SK-N-SH (cell line): ENCODE measurements at regions not wholly inside any gene's neighbourhood (a gene's known extent, or its start where the extent isn't known, plus 50 kb on each side); places are given as distances from the start of the nearest gene placed in this dataset.

Source experiments
- CTCF ChIA-PET: fragments of 300-600, 350-600 bp; formaldehyde crosslinking; extraction: SDS; loops from one replicate; lab custom pipeline; 2021; lab: Yijun Ruan, JAX
- POLR2A ChIA-PET: fragments of 350-600 bp; sonication (Branson Sonifier 250); formaldehyde crosslinking; extraction: SDS; loops from one replicate; lab custom pipeline; 2020; ENCODE audit warnings: antibody characterized with exemption, inconsistent platforms; lab: Yijun Ruan, JAX
- DNase-seq: peaks from one replicate; pipeline ENCODE4 v3.0.0; 2012
- H2AFZ ChIP-seq: fragments of 200-600 bp; sonication (generic); 2 replicates; pipeline ENCODE4 v1.8.1; 2016; ENCODE audit warnings: antibody characterized with exemption, mild to moderate bottlenecking, low read depth
- H3F3A ChIP-seq: fragments of 200-600 bp; sonication (generic); replicated peaks from 2 replicates; pipeline ENCODE3; 2016; ENCODE audit warnings: antibody characterized with exemption, mild to moderate bottlenecking; ENCODE audit not compliant: insufficient read depth
- H3K27ac ChIP-seq, 2 experiments: fragments of 200-500 bp in 1 of 2; fragments of 200-600 bp in 1 of 2; sonication (Bioruptor generic) in 1 of 2; sonication (generic), shearing (Covaris generic) in 1 of 2; 2 replicates each; pipeline versions ENCODE4 v1.5.1 to v1.6.1; 2014 to 2016; ENCODE audit warnings: low read depth in 2 of 2, inconsistent platforms in 1 of 2, low read length in 1 of 2, mild to moderate bottlenecking in 1 of 2, mixed read lengths in 1 of 2
- H3K27me3 ChIP-seq: fragments of 200-600 bp; sonication (generic), shearing (Covaris generic); 2 replicates; pipeline ENCODE4 v1.6.1; 2016; ENCODE audit warnings: mixed run types; ENCODE audit not compliant: insufficient read depth
- H3K36me3 ChIP-seq, 2 experiments: fragments of 200-500 bp in 1 of 2; fragments of 200-600 bp in 1 of 2; sonication (Bioruptor generic) in 1 of 2; sonication (generic) in 1 of 2; replicated peaks in 1 of 2; 2 replicates each; pipeline versions ENCODE3 to v1.5.1; 2014 to 2016; ENCODE audit warnings: low read length in 1 of 2, mild to moderate bottlenecking in 1 of 2; ENCODE audit not compliant: insufficient read depth in 2 of 2, control insufficient read depth in 1 of 2
- H3K4me1 ChIP-seq, 2 experiments: fragments of 200-500 bp in 1 of 2; fragments of 200-600 bp in 1 of 2; sonication (Bioruptor generic) in 1 of 2; sonication (generic), shearing (Covaris generic) in 1 of 2; 2 replicates each; pipeline versions ENCODE4 v1.5.1 to v1.6.1; 2014 to 2016; ENCODE audit warnings: low read depth in 1 of 2, low read length in 1 of 2, mixed run types in 1 of 2; ENCODE audit not compliant: insufficient read depth in 2 of 2, control insufficient read depth in 1 of 2
- H3K4me2 ChIP-seq: fragments of 200-600 bp; sonication (generic), shearing (Covaris generic); 2 replicates; pipeline ENCODE4 v1.6.1; 2017; ENCODE audit warnings: mixed run types
- H3K4me3 ChIP-seq, 2 experiments: fragments of 200-500 bp in 1 of 2; fragments of 200-600 bp in 1 of 2; sonication (Bioruptor generic) in 1 of 2; sonication (generic), shearing (Covaris generic) in 1 of 2; 2 replicates each; pipeline versions ENCODE4 v1.5.1 to v1.8.1; 2014 to 2016; ENCODE audit warnings: low read depth in 2 of 2, inconsistent platforms in 1 of 2, low read length in 1 of 2, mild to moderate bottlenecking in 1 of 2, mixed read lengths in 1 of 2, moderate library complexity in 1 of 2
- H3K79me2 ChIP-seq: fragments of 200-600 bp; sonication (generic); 2 replicates; pipeline ENCODE4 v1.8.1; 2017; ENCODE audit warnings: mild to moderate bottlenecking; ENCODE audit not compliant: insufficient read depth
- H3K9ac ChIP-seq: fragments of 200-600 bp; sonication (generic); 2 replicates; pipeline ENCODE4 v1.6.1; 2017; ENCODE audit warnings: mixed run types
- H3K9me2 ChIP-seq: fragments of 200-600 bp; sonication (generic); 2 replicates; pipeline ENCODE4 v1.6.1; 2017; ENCODE audit warnings: mixed run types
- H3K9me3 ChIP-seq: fragments of 200-600 bp; sonication (generic); 2 replicates; pipeline ENCODE4 v1.6.1; 2017; ENCODE audit warnings: mixed run types, mild to moderate bottlenecking, moderate library complexity
- H4K20me1 ChIP-seq: fragments of 200-600 bp; sonication (generic); 2 replicates; pipeline ENCODE4 v1.6.1; 2017; ENCODE audit warnings: mild to moderate bottlenecking, mixed run types; ENCODE audit not compliant: insufficient read depth
- CHD2 ChIP-seq: fragments of 150-350 bp; IDR thresholded peaks from 2 replicates; pipeline ENCODE4 v1.6.1; 2018; ENCODE audit warnings: low read length; ENCODE audit not compliant: partially characterized antibody
- CTCF ChIP-seq: fragments of 200-600 bp; sonication (generic); IDR thresholded peaks from 2 replicates; pipeline ENCODE4 v1.6.1; 2017; ENCODE audit warnings: antibody characterized with exemption, mild to moderate bottlenecking, moderate library complexity
- ELF1 ChIP-seq: IDR thresholded peaks from 2 replicates; pipeline ENCODE4 v1.4.0; 2012
- FOSL2 ChIP-seq: IDR thresholded peaks from 2 replicates; pipeline ENCODE4 v1.4.0; 2012; ENCODE audit warnings: low read depth, mild to moderate bottlenecking, moderate library complexity, borderline replicate concordance
- FOXJ3 ChIP-seq: sonication (generic); formaldehyde crosslinking; IDR thresholded peaks from 2 replicates; pipeline ENCODE4 v1.5.1; 2020; ENCODE audit warnings: mild to moderate bottlenecking, missing genetic modification reagents
- FOXM1 ChIP-seq: IDR thresholded peaks from 2 replicates; pipeline ENCODE4 v1.4.0; 2012; ENCODE audit warnings: low read depth, mild to moderate bottlenecking
- GABPA ChIP-seq: IDR thresholded peaks from 2 replicates; pipeline ENCODE4 v1.4.0; 2012; ENCODE audit warnings: low read depth, mild to moderate bottlenecking
- GATA2 ChIP-seq: sonication (generic); formaldehyde crosslinking; IDR thresholded peaks from 2 replicates; pipeline ENCODE4 v1.5.0; 2020; ENCODE audit warnings: mild to moderate bottlenecking, missing genetic modification reagents
- IRF3 ChIP-seq: fragments of 150-350 bp; IDR thresholded peaks from 2 replicates; pipeline ENCODE4 v1.6.1; 2016; ENCODE audit warnings: mild to moderate bottlenecking, low read depth, low read length
- MEF2A ChIP-seq: IDR thresholded peaks from 2 replicates; pipeline ENCODE4 v1.4.0; 2012; ENCODE audit warnings: low read depth, borderline replicate concordance
- MXI1 ChIP-seq: IDR thresholded peaks from 2 replicates; pipeline ENCODE4 v1.6.1; 2012; ENCODE audit warnings: mild to moderate bottlenecking, low read depth, low read length, improper control_type of control experiment
- NFIC ChIP-seq: IDR thresholded peaks from 2 replicates; pipeline ENCODE4 v1.4.0; 2012; ENCODE audit warnings: borderline replicate concordance
- NRF1 ChIP-seq: IDR thresholded peaks from 2 replicates; pipeline ENCODE4 v1.6.1; 2012; ENCODE audit warnings: low read depth, mild to moderate bottlenecking, low read length
- PBX3 ChIP-seq: IDR thresholded peaks from 2 replicates; pipeline ENCODE4; 2012
- RCOR1 ChIP-seq: fragments of 150-350 bp; IDR thresholded peaks from 2 replicates; pipeline ENCODE4 v1.6.1; 2017; ENCODE audit warnings: antibody characterized with exemption, low read length
- REST ChIP-seq: IDR thresholded peaks from 2 replicates; pipeline ENCODE4 v1.6.1; 2012; ENCODE audit warnings: mild to moderate bottlenecking, low read depth, low read length, moderate library complexity
- RFX5 ChIP-seq: IDR thresholded peaks from 2 replicates; pipeline ENCODE4 v1.6.1; 2012; ENCODE audit warnings: mild to moderate bottlenecking, improper control_type of control experiment, low read length
- RXRA ChIP-seq: IDR thresholded peaks from 2 replicates; pipeline ENCODE4 v1.4.0; 2012; ENCODE audit warnings: low read depth, mild to moderate bottlenecking, borderline replicate concordance
- SMC3 ChIP-seq: IDR thresholded peaks from 2 replicates; pipeline ENCODE4 v1.6.1; 2012; ENCODE audit warnings: low read depth, low read length, improper control_type of control experiment
- TCF12 ChIP-seq: IDR thresholded peaks from 2 replicates; pipeline ENCODE4 v1.4.0; 2012
- TEAD4 ChIP-seq: IDR thresholded peaks from 2 replicates; pipeline ENCODE4 v1.4.0; 2012; ENCODE audit warnings: mild to moderate bottlenecking, borderline replicate concordance; ENCODE audit not compliant: insufficient read depth
- USF2 ChIP-seq: fragments of 150-350 bp; IDR thresholded peaks from 2 replicates; pipeline ENCODE4 v1.6.1; 2017; ENCODE audit warnings: antibody characterized with exemption, low read length, low read depth, borderline replicate concordance
- WGBS: methylation state at CpG from one replicate; pipeline ENCODE4 v1.1.6; 2017; ENCODE audit warnings: low lambda C conversion rate; 5-methylcytosine and 5-hydroxymethylcytosine counted together

- H2AFZ ChIP-seq, result no peak overlapping the region
- TF ChIP-seq FOSL2 (no peak), GABPA (no peak), CHD2 (no peak), RFX5 (no peak), SMC3 (no peak), REST (no peak), NRF1 (no peak), FOXM1 (no peak), MEF2A (no peak), RCOR1 (no peak)
- H3K4me2 ChIP-seq, result no peak overlapping the region
- no peaks in the 10 kb centered on the region for H3K9me2 ChIP-seq
- no peaks in the 10 kb centered on the region for H3K4me1 ChIP-seq
- H3K9me3 ChIP-seq, result no peaks in the 10 kb centered on the region
- ChIA-PET CTCF (no interaction called here), POLR2A (no interaction called here)
- H3K79me2 ChIP-seq, result no peaks in the 10 kb centered on the region
- H3F3A ChIP-seq, result no peaks in the 10 kb centered on the region
- H3K4me3 ChIP-seq, result no peak overlapping the region
- H3K27ac ChIP-seq, result no peak overlapping the region
- DNase-seq, result no peak
- H3K9ac ChIP-seq, result no peak overlapping the region
- no peaks in the 10 kb centered on the region for H3K36me3 ChIP-seq
- 20% methylated on average over 1 of the region's 1 CpG for WGBS
- H4K20me1 ChIP-seq, result no peaks in the 10 kb centered on the region
- H3K27me3 ChIP-seq, result no peaks in the 10 kb centered on the region
These were observed 892.8 kb upstream of the DIAPH2 start for GRCh38 chrX:95791876-95792275.

- ChIA-PET POLR2A (no interaction called here), CTCF (interaction anchor here (0.7 kb wide), 1 partner anchor 414 kb away, joined by 3 read pairs; no protein-coding TSS in a partner anchor)
- no peaks in the 10 kb centered on the region for H3F3A ChIP-seq
- no peak overlapping the region for H3K4me3 ChIP-seq
- no peak overlapping the region for H3K27ac ChIP-seq
- no peak overlapping the region for H2AFZ ChIP-seq
- DNase-seq, result no peak
- H3K4me2 ChIP-seq, result no peak overlapping the region
- no peaks in the 10 kb centered on the region for H3K4me1 ChIP-seq
- no peak overlapping the region for H3K9ac ChIP-seq
- no peaks in the 10 kb centered on the region for H3K79me2 ChIP-seq
- 0% methylated on average over 1 of the region's 1 CpG for WGBS
- no peaks in the 10 kb centered on the region for H3K9me2 ChIP-seq
- H4K20me1 ChIP-seq, result no peaks in the 10 kb centered on the region
- no peaks in the 10 kb centered on the region; the same call in 1 of the 2 replicates for H3K27me3 ChIP-seq
- no peaks in the 10 kb centered on the region for H3K9me3 ChIP-seq
- H3K36me3 ChIP-seq, result no peaks in the 10 kb centered on the region
- TF ChIP-seq RCOR1, result no peak
- TF ChIP-seq ELF1, result no peak
- TF ChIP-seq RFX5, result no peak
- TF ChIP-seq NRF1, result no peak
- no peak for TF ChIP-seq MXI1
- TF ChIP-seq GATA2 (CRISPR knock-in tag), result no peak
- no peak for TF ChIP-seq RXRA
- no peak for TF ChIP-seq TEAD4
- TF ChIP-seq FOXJ3 (CRISPR knock-in tag), result no peak
- TF ChIP-seq TCF12, result no peak
- TF ChIP-seq PBX3, result no peak
- no peak for TF ChIP-seq NFIC
- TF ChIP-seq USF2, result no peak
- no peak for TF ChIP-seq IRF3
- no peak for TF ChIP-seq CTCF
These were observed 887.3 kb upstream of the DIAPH2 start for GRCh38 chrX:95797344-95797743.
